Hematopoietic multipotent progenitor cell treated with erythropoietin and hydrocortisone succinate and interleukin-3 and kit ligand, for 4 days (in vitro differentiated cells): ENCODE measurements at regions not wholly inside any gene's neighbourhood (a gene's known extent, or its start where the extent isn't known, plus 50 kb on each side); places are given as distances from the start of the nearest gene placed in this dataset.

Experiments used
- DNase-seq: peaks from one replicate; pipeline ENCODE4 v3.0.0-alpha.2; 2015

- no peak for DNase-seq
These were observed 329.7 kb upstream of the HTR2A start for GRCh38 chr13:47226516-47226915.

GRCh38 chr13:47220453-47221140 is 323.7 kb upstream of the HTR2A start:
- no peak for DNase-seq

GRCh38 chr13:47218611-47219010 is 321.8 kb upstream of the HTR2A start:
- no peak for DNase-seq

GRCh38 chr13:47216176-47216822 is 319.4 kb upstream of the HTR2A start:
- DNase-seq: no peak

GRCh38 chr13:47215736-47216135 is 318.9 kb upstream of the HTR2A start:
- DNase-seq: no peak

GRCh38 chr13:47213047-47213446 is 316.2 kb upstream of the HTR2A start:
- DNase-seq: no peak

GRCh38 chr13:47211106-47211505 is 314.3 kb upstream of the HTR2A start:
- DNase-seq: no peak

- no peak for DNase-seq
These were observed 309.3 kb upstream of the HTR2A start for GRCh38 chr13:47206111-47206510.

- DNase-seq: no peak
These were observed 293.9 kb upstream of the HTR2A start for GRCh38 chr13:47190696-47191305.

- DNase-seq: no peak
These were observed 291.9 kb upstream of the HTR2A start for GRCh38 chr13:47188802-47189201.

GRCh38 chr13:47186471-47186870 is 289.6 kb upstream of the HTR2A start:
- DNase-seq: no peak

- DNase-seq: no peak
These were observed 287.5 kb upstream of the HTR2A start for GRCh38 chr13:47184321-47184720.

- no peak for DNase-seq
These were observed 282.5 kb upstream of the HTR2A start for GRCh38 chr13:47179321-47179720.

GRCh38 chr13:47178090-47178950 is 281.5 kb upstream of the HTR2A start:
- DNase-seq: peak; percentile 67

- DNase-seq: peak; percentile 58
These were observed 278.5 kb upstream of the HTR2A start for GRCh38 chr13:47175172-47175866.

GRCh38 chr13:47170971-47171370 is 274.1 kb upstream of the HTR2A start:
- DNase-seq: no peak

GRCh38 chr13:47168618-47169017 is 271.8 kb upstream of the HTR2A start:
- DNase-seq: no peak

GRCh38 chr13:47168066-47168465 is 271.2 kb upstream of the HTR2A start:
- DNase-seq: no peak

- DNase-seq: no peak
These were observed 269.5 kb upstream of the HTR2A start for GRCh38 chr13:47166336-47166735.

- DNase-seq: no peak
These were observed 263.1 kb upstream of the HTR2A start for GRCh38 chr13:47159853-47160550.

GRCh38 chr13:47158593-47158992 is 261.7 kb upstream of the HTR2A start:
- peak; percentile 41 for DNase-seq

- no peak for DNase-seq
These were observed 251.7 kb upstream of the HTR2A start for GRCh38 chr13:47148543-47148942.
